CD4-positive, alpha-beta T cell treated with Interleukin-2 at 100 ng/mL for 4 hours (primary cell): ENCODE measurements at regions not wholly inside any gene's neighbourhood (a gene's known extent, or its start where the extent isn't known, plus 50 kb on each side); places are given as distances from the start of the nearest gene placed in this dataset.
"Not testable (repeated sequence)": the region's sequence is repeated elsewhere in the genome, so short reads cannot be mapped to it uniquely, and the experiment has no call there.

Source experiments
- DNase-seq: peaks from one replicate; pipeline ENCODE4 v3.0.0-alpha.2; 2020; ENCODE audit warnings: low spot score

GRCh38 chr14:27612121-27612520, 1014.3 kb upstream of the NOVA1 start:
- no peak for DNase-seq

GRCh38 chr14:27613102-27613501, 1015.3 kb upstream of the NOVA1 start:
- DNase-seq = no peak

DNA sequence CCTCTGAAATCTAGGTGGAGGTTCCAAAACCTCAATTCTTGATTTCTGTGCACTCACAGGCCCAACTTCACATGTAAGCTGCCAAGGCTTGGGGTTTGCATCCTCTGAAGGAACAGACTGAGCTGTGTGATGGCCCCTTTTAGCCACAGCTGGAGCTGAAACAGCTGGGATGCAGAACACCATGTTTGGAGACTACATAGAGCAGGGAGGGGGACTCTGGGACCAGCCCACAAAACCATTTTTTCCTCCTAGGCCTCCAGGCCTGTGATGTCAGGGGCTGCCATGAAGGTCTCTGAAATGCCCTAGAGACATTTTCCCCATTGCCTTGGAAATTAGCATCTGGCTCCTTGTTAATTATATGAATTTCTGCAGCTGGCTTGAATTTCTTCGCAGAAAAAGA, 1025.9 kb upstream of the NOVA1 start:
- no peak for DNase-seq

DNA sequence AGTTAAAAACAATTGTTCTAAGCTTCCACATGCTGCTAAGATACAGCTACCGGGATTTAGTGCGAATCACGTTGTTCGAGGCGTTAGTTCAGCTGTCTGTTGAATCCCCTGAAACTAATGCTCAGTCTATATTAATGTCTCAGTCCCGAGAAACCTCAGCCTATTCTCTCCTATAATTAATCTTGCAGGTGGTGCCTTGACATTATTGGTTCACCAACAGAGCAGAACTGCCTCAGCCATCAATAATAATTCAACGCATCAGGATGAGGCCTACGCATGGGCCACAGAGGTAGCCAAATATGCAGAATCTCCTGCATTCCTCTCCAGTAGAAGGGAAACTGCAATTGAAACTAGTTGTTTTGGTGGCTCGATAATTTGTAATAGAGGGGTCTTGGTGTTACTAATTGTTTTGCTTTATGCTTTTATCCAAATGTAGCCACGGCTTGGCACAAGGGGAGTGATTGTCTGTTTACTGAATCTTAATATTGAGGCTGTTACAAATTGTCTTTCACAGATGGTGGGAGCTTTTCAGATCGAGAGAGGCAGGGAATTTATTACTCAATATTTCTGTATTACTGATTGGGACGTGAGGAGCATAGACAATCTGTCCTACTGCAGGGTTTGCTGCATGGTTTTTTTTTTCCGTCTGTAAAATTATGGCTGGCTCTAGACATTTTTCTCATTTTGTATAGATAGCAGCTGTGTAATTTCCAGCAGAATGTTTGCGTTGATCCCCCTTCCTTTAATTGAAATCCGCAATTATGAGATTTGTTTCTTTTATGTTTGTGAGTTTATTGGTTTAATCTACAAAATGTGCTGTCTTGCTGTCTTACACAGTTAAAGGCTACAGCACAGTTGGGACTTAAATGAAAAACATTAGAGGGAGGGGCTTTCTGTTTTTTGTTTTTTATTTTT, 1036.5 kb upstream of the NOVA1 start:
- no peak for DNase-seq

DNA sequence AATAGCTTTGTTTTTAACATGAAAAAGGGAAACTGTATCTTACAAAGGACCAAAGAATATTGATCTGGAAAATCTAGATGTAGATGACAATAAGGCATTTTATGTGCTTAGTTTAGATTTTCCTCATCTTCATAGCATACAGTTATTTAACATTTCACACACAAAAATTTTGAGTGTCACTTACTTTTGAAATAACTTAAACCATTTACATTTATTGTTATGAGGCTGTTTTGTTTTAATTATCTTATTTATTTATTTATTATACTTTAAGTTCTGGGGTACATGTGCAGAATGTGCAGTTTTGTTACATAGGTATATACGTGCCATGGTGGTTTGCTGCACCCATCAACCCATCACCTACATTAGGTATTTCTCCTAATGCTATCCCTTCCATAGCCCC, 1042.9 kb upstream of the NOVA1 start:
- DNase-seq = not testable (repeated sequence)

- no peak for DNase-seq
Measured at GRCh38 chr14:27642251-27642866, 1044.5 kb upstream of the NOVA1 start.

- no peak for DNase-seq
Measured at GRCh38 chr14:27660683-27661082, 1062.8 kb upstream of the NOVA1 start.

DNA sequence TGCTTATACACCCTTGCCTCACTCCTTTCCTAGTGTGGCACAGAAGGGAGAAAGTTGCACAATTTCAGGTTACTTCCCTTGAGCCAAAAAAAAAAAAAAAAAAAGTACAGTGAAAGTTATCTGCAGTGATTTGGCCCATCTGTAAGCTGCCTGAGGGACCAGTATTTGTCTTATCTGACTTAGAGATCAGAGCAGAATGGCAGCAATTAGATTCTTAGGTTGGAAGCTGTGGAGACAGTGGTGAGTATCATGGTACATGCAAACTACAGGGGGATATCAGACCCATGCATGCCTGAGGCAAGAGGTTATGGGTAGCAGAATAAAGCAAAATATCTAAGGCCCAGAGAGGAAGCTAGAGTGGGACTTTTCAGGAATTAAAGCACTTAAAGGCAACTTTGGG, 1070.7 kb upstream of the NOVA1 start:
- DNase-seq = no peak

DNA sequence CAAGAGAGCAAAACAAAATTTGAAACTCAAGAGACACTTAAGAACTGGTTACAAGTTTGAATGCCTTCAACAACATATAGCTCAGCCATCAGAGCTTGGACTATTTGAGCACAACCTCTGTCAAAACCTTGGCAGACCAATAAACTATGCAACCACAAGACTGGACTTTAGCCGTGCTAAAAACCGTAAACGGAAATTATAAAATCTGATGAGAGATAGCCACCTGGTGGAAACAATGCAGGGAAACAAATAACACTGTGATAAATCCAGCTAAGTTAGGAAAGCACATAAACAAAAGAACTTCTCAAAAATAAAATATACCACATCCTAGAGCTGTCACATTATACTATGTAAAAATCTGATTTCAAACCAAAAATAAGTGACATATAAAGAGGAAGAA, 1074.2 kb upstream of the NOVA1 start:
- no peak for DNase-seq

DNA sequence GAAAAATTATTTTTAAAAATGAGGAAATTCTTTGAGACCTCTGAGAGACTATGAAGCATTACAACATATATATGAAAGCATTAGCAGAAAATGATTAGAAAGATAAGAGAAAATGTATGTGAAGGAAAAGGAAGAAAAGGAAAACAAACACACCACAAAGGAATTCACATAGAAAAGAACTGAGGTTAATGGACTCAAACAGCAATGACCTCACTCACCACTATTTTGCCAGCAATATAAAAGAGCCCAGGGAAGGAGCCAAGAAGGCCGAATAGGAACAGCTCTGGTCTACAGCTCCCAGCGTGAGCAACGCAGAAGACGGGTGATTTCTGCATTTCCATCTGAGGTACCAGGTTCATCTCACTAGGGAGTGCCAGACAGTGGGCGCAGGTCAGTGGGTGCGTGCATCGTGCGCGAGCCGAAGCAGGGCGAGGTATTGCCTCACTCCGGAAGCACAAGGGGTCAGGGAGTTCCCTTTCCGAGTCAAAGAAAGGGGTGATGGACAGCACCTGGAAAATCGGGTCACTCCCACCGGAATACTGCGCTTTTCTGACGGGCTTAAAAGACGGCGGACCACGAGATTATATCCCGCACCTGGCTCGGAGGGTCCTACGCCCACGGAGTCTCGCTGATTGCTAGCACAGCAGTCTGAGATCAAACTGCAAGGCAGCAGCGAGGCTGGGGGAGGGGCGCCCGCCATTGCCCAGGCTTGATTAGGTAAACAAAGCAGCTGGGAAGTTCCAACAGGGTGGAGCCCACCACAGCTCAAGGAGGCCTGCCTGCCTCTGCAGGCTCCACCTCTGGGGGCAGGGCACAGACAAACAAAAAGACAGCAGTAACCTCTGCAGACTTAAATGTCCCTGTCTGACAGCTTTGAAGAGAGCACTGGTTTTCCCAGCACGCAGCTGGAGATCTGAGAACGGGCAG, 1075.2 kb upstream of the NOVA1 start:
- not testable (repeated sequence) for DNase-seq

- no peak for DNase-seq
Measured at GRCh38 chr14:27686137-27686536, 1080.5 kb upstream of the FOXG1 start.

- DNase-seq = no peak
Measured at GRCh38 chr14:27688841-27689444, 1077.6 kb upstream of the FOXG1 start.

- no peak for DNase-seq
Measured at GRCh38 chr14:27712364-27712763, 1054.2 kb upstream of the FOXG1 start.

- DNase-seq = no peak
Measured at GRCh38 chr14:27715561-27715960, 1051.0 kb upstream of the FOXG1 start.

DNA sequence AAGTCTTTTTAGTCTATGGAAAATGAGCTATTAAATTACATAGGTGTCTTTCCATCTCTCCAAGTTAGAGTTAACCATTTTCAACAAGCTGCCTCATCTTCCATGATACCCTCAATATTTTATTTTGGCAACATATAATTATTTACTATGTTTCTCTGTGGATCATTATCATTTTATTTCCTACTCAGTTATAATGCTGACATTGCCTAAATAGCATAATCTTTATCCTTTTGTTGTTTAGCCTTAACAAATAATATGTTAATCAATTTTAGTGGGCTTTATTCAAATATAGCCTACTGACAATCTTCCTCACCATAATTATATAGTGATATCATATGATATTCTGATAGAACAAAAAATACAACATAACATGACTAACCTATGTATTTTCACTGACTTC, 1044.8 kb upstream of the FOXG1 start:
- no peak for DNase-seq

DNA sequence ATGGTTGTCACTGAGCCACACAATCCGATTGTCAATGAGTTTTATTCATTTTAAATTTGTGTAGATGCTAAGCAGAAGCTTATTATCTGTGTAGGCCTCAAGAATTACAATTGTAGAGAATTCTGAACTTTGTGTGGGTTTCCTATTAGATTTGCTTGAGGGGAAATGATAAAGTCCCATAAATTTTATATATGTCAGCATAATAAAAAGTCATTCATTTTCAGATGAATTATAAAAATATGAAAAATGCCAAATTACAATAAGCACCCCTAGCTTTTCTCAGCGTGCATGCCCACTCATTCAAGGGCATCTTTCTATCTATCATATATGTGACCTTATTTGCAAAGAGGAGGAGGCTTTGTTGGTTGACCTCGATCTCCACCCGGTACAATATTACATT, 1041.1 kb upstream of the FOXG1 start:
- no peak for DNase-seq

DNA sequence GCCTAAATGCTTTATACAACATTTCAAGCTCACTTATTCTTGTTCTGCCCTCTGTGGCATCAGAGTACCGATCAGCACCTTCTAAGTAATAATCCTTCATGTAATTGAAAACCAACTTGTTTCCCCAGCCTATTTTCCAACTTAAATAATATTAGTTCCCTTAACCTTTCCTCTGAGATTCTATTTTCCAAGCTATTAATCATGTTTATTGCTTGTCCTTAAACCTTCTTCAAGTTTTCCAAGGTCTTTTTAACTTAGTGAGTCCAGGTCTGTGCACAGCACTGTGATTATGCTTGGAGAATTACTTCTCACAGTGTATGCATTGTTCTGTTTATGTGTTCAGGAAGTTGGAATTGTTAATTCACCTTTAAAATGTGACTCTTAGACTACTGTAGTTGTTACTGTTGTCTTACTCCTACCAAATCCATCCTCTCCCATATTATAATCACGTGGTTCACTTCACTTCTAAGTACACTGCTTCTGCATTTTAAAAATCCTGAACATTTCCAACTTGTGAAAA, 1039.3 kb upstream of the FOXG1 start:
- no peak for DNase-seq

- no peak for DNase-seq
Measured at GRCh38 chr14:27730204-27730603, 1036.4 kb upstream of the FOXG1 start.

GRCh38 chr14:27739657-27740156, 1026.9 kb upstream of the FOXG1 start:
- DNase-seq = no peak

DNA sequence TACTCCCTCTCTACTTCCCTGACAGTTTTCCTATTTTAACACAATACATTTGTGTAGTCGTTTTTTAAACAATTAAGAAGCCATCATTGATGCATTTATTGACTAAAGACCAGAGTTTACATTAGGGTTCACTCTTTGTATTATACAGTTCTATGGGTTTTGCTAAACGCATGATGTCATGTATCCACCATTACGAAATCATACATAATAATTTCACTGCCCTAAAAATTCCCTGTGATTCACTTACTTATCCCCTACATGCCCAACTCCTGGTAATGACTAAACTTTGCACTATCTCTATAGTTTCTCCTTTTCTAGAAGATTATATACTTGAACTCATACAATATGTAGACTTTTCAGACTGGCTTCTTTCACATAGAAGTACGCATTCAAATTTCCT, 1016.5 kb upstream of the FOXG1 start:
- no peak for DNase-seq

- DNase-seq = not testable (repeated sequence)
Measured at GRCh38 chr14:27757642-27758041, 1008.9 kb upstream of the FOXG1 start.

GRCh38 chr14:27760367-27760766, 1006.2 kb upstream of the FOXG1 start:
- not testable (repeated sequence) for DNase-seq
